GM12891 (cell line): ENCODE measurements at regions not wholly inside any gene's neighbourhood (a gene's known extent, or its start where the extent isn't known, plus 50 kb on each side); places are given as distances from the start of the nearest gene placed in this dataset.
"Not testable (repeated sequence)": the region's sequence is repeated elsewhere in the genome, so short reads cannot be mapped to it uniquely, and the experiment has no call there.

Experiments used
- POLR2A ChIP-seq: IDR thresholded peaks from 2 replicates; pipeline ENCODE4 v1.6.1; 2011; ENCODE audit warnings: low read depth, low read length, control low read depth
- POLR2AphosphoS5 ChIP-seq: IDR thresholded peaks from 2 replicates; pipeline ENCODE4 v1.6.1; 2011; ENCODE audit warnings: low read depth, low read length, control low read depth
- SPI1 ChIP-seq: IDR thresholded peaks from 2 replicates; pipeline ENCODE4 v1.6.1; 2011; ENCODE audit warnings: low read depth, low read length, control low read depth

- not testable (repeated sequence) for TF ChIP-seq POLR2A, POLR2AphosphoS5, SPI1
These were observed 150.1 kb upstream of the TGIF2LX start for GRCh38 chrX:89771639-89772038.
